Stimulated activated CD4-positive, alpha-beta T cell treated with anti-CD3 and anti-CD28 coated beads, Interleukin-4, amount 100 ng/mL, for 1 hour (primary cell): ENCODE measurements at regions not wholly inside any gene's neighbourhood (a gene's known extent, or its start where the extent isn't known, plus 50 kb on each side); places are given as distances from the start of the nearest gene placed in this dataset.
"Not testable (repeated sequence)": the region's sequence is repeated elsewhere in the genome, so short reads cannot be mapped to it uniquely, and the experiment has no call there.

Experiments
- DNase-seq: peaks from one replicate; pipeline ENCODE4 v3.0.0-alpha.2; 2020

DNA sequence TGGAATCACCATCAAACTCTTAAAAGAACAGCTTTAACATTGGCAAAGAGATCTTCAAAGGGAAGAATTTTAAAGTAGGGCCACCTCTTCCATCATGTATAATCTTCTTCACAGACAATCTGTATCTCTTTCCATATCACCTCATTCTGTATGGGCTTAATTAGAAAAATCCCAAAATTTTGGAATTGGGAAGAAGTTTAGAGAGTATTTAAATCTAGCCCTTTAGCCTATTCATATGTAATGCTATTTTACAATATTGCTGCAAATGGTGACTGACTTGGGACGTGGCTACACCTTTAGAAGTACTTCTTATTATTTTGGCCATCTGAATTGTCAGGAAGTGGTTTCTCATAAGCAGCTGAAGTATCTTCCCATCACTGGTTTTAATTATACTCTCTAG, 474.3 kb downstream of the RFPL4B start:
- no peak for DNase-seq

DNA sequence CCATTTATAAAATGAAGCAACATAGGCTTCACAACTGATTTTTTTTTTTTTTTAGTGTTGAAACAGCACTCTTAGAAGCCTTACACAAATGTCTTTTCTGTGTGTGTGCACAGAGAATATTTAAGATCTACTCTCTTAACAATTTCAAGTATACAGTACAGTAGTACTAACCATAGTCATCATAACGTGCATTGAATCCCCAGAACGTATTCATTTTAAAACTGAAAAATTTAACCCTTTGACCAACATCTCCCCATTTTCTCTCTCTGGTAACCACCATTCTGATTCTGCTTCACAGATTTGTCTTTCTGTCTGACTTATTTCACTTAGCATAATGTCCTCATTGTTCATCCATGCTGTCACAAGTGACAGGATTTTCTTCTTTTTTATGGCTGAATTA, 475.6 kb downstream of the RFPL4B start:
- DNase-seq = no peak

DNA sequence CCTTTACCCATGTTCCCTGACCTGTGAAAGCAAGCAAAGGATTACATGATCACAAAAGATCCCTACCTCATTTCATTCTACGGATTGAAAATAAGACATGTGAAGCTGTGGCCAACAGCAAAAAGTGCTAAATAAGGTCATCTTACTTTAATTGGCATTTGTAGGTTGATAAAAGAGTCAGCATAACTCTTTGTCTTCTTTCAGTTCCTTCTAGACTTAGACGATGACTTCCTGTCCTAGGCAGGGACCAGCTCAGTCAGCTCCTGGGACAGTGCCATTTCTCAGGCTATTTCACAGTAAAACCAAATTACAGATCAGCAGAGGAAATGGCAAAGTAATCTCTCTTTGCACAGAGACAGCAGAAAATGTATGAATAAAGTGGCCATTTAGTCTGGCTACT, 480.7 kb downstream of the RFPL4B start:
- no peak for DNase-seq

DNA sequence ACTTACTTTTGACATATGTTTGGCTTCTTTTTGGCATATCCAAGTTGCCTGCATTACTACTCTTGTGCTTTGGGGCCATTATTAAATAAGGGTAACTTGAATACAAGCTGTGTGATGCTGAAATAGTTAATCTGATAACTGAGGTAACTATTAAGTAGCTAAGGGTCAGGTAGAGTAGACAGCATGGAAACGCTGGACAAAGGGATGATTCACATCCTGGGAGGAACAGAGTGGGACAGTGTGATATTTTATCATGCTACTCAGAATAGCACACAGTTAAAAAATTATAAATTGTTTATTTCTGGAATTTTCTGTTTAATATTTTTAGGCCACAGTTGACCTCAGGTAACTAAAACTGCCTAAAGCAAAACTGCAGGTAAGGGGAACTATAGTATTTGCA, 483.9 kb downstream of the RFPL4B start:
- DNase-seq = no peak

DNA sequence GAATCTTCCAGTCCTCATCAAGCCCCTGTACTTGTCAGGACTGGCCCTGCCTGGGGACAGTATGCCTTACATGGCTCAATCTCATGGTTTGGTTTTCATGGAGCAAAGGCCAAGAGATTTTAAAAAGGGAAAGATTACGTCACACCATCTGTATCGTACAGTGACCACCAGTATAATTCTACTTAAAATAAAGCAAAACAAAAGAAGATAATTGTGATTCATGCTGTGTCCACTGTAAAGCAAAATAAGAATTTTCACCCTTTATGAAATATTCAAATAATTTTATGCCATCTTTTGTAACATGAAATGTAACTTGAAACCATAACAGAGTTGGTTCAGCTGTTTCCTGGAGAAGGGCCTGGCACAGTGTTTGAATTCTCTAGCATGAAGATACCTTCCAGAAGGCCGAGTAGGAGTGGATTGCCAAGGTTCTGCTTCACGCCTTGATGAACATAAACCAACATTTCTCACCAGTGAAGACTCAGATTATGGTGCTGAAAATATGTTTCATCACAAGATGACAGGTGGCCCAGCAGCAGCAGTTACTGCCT, 486.5 kb downstream of the RFPL4B start:
- no peak for DNase-seq

DNA sequence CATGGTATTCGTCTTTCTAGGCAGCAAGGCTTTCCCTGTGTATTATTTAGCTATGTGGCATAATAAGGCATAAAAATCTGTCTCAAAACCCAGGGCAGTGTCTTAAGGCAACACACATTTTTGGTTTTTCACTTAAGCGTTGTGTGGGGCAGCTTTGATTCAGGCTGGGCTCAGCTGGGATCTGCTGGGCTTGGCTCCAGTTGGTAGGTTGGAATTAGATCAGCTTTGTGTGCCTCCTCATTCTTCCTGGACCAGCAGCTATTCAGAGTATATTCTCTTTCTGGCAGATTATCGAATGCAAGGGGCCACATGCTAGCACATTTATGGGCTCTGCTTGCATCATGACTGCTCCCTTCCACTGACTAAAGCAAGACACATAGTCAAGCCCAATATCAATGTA, 487.9 kb downstream of the RFPL4B start:
- no peak for DNase-seq

DNA sequence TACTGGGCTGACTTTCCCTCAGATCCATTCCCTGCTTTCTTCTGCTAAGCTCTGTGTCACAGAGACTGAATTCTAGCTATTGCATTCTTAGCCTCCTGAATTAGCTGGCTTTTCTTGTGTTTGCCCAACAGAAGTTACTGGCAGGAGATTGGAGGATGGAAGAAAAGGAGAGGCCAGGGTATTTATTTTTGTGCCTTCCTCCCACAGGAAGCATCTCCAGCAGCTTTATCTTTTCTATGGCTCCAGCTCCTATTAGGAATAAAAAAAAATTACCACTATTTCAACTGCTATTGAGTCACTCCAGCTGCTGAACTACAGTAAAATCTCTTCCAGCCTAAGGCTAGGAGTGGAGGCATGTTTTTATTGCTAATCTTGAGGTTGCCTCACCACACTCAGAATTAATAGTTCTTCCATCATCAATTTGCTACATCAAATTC, 492.4 kb downstream of the RFPL4B start:
- no peak for DNase-seq

DNA sequence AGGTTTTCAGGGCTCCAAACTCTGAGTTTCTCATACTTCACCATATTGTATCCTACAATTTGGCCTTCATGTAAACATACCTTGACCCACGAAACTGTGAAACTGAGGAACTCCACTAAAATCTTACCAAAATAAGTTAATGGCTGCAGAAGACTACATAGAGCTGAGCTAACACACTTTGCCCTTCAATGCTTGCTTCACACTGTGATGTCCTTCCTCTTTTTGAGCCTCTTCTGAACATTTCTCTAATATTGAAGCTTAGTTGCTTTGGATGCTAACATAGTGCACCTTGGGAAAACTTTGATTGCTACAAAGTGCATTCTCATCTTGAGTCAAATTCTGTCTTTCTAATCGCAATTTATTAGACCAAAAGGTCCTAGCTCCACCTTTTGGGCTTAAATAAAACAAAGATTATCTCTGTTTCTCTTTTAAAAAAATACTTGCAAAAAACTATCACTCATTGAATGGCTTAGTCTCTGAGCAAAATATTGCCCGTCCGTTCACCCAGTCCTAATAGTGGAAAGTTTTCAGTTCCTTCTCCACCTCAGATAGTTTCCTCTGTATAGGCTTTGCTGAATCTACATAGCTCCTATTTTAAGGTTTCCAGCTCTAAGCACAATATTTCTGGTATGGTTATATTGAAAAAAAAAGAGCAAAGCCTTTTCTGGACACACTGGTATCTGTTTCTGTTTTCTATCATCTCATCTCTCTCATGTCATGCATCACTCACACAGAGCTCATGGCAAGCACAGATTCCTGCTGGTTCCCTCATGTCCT, 494.6 kb downstream of the RFPL4B start:
- DNase-seq = no peak

DNA sequence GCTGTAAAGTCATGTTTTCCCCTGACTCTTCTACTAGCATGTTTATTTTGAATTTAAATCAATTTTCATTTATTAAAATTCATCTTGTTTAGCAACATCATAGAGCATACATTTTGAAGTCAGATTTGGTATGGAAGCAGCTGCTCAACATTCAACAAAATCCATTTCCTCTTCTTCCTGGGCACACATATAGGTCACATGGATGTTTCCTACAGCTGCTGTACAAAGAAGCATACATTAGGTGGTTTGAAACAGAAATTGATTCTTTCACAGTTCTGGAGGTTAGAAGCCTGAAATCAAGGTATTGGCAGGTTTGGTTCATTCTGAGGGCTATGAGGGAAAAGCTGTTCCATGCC, 495.2 kb downstream of the RFPL4B start:
- no peak for DNase-seq

DNA sequence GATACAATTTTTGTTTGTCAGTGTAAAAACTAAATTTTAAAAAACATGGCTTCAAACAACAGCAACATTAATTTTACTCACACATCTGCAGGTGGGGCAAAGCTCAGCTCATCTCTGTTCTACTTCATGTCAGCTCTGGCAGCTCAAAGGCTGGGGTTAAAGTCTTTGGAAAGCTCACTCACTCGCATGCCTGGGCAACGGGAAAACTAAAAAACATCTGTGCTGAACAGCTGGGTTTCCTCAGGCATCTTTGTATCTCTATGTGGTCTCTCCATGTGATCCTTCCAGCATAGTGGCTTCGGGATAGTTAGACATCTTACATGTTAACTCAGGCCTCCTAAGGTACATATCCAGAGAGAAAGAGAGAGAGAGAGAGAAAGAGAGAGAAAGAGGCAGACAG, 499.6 kb downstream of the RFPL4B start:
- no peak for DNase-seq

DNA sequence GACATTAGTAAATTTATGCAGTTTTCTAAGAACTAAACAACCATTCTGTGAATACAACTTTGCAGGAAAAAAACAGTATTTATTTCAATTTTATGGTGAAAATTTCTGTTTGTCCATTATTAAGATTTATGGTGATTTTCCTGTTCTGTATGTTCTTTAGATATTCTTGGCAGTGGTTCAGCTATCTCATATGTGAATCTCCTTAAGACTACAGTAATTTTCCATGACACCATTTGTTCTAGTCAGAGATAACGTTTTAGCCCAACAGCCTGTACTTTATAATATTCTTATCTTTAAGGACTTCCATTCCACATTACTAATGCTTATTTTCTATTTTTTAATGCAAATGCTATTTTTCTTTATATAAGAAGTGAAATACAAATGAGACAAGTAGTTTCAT, 504.0 kb downstream of the RFPL4B start:
- no peak for DNase-seq

DNA sequence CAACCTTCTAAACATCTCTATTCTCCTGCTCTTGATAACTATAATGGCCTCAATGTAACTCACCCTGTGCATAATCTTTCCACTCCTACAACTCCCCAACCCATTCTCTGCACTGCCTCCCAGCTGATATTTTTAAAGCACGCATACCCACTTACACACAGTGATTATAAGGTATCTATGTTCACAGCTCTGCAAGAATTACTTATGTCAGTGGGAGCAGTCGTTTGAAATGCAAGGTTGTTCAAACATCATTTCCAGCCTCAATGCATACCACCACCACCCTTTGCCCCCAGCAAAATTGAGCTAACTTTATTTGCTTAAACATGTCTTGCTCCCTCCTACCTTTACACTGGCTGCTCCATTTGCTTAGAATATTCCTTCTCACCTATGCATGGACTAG, 506.0 kb downstream of the RFPL4B start:
- DNase-seq = no peak

DNA sequence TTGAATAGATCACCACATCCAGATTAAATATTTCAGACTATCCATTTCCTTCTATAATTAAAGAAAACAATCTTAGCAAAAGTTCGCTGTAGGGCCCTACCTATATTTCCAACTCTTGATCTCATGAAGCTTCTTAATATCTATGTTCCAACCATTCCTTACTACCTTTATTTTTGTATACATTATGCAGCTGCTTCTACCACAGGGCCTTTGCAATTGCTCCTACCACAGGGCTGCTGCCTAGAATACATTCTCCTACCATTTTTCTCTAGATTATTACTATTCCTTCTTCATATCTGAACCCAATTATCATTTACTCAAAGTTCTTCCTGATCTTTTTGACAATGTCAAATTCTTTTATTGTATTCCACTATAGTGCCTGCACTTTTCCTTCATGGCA, 516.6 kb downstream of the RFPL4B start:
- DNase-seq = no peak

DNA sequence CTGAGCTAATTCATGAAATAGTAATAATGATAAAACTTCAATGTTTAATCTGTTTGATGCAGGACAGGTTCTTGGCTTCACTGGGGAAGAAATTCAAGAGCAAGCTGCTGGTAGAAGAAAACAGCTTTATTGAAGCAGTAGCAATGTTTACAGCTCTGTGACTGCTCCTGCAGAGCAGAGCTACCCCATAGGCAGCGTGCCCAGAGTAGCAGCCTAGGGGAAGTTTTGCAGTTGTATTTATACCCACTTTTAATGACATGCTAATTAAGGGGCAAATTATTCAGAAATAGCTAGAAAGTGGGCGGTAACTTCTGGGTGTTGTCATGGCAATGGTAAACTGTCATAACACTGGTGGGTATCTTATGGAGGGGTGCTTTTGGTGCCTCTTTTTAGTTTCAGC, 518.0 kb downstream of the RFPL4B start:
- no peak for DNase-seq

DNA sequence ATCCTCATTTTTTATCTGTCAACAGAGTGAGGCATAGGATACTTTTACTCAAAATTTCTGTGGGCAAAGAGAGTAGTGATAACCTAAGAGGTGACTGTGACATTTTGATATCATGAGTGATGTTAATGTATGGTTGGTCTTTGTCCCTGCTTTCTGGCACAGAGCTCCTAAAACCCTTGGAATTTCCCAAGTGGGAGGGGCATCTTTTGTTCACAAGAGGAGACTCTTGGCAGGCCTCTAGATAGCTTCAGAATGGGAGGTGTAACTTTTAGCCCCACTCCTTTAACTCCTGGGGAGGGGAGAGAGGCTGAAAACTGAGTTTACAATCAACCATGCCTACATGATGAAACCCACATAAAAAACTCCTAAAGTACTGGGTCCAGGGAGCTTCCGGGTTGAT, 527.8 kb downstream of the RFPL4B start:
- DNase-seq = no peak

DNA sequence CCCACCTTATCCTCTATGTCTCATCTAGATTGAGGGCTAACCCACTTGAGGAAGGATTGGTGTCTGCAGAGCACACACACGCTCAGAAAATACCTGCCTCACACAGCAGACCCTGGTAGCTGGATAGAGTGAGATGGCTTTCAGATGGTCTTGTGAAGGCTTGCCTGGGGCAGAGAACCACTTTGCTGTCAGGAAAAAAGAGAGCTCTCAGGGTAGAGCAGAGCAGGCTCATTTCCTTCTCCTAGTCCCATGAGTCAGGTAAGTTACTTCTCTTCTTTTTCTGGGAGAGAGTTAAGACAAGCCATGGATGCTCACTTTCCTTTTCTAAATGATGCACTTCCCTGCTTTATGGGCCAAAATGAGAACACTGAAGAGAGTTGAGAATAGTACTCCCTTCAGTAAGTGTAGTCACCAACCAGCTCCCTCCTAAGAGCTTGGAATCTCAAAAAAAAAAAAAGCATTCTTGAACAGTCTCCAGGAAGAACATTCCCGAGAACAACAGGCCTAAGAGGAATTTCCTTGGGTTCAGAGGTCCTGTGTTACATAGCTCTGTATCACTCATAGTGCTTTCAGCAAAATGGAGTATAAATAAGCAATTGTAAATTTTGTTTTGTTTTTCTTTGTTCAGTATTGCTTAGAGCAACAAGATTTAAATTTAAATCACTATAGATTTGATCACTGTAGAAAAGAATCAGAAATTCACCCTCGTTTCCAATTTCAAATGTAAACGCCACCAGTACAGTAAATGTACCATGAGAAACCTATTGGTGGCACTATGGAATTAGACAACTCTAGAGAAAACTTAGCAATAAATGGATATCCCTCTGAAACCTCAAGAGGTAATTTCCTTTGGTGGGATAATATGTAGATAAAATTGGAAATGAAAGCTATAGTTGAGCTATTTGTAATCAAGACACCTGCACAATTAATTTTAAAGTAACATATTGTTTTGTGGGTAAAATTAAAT, 530.3 kb downstream of the RFPL4B start:
- DNase-seq = no peak

DNA sequence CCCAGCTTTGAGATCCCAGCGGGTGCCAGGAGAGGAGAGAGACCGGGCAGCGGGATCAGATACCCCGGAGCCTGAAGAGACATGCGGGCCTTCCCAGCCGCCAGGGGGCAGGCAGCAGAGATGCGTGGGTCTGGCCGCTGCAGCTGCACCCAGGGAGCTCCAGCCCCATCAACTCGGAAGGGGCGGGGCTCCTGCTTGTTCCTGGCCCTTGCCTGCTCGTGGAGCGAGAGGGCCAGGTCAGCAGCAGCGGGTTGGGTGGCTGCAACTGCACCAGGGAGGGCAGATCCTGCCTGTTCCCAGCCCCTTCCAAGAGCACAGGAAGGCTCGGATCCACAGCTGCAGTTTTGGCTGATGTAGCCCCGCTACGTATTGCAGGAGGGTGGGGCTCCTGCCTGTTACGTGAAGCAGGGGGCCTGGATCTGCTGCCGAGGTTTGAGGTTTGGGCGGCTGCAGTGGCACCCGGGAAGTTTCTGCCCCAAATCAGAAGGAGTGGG, 532.8 kb downstream of the RFPL4B start:
- DNase-seq = no peak

DNA sequence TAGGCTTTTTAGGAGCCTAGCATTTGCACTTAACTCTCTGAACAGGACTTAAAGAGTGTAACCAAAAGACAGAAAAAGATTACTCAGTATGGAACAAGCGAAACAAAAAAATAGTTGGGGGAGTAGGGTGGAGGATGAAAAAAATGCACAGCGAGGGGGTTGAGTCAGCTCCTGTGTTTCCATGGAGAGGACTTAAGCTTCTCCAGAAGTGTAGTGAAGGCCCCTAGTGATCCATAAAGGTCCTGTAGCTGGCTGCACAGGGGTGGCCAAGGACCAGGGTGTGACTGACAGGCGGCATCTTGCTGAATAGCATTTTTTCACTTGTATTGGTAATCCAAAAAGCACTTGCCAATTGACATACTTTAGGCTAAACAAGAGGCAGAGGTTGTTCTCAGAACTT, 533.9 kb downstream of the RFPL4B start:
- no peak for DNase-seq

DNA sequence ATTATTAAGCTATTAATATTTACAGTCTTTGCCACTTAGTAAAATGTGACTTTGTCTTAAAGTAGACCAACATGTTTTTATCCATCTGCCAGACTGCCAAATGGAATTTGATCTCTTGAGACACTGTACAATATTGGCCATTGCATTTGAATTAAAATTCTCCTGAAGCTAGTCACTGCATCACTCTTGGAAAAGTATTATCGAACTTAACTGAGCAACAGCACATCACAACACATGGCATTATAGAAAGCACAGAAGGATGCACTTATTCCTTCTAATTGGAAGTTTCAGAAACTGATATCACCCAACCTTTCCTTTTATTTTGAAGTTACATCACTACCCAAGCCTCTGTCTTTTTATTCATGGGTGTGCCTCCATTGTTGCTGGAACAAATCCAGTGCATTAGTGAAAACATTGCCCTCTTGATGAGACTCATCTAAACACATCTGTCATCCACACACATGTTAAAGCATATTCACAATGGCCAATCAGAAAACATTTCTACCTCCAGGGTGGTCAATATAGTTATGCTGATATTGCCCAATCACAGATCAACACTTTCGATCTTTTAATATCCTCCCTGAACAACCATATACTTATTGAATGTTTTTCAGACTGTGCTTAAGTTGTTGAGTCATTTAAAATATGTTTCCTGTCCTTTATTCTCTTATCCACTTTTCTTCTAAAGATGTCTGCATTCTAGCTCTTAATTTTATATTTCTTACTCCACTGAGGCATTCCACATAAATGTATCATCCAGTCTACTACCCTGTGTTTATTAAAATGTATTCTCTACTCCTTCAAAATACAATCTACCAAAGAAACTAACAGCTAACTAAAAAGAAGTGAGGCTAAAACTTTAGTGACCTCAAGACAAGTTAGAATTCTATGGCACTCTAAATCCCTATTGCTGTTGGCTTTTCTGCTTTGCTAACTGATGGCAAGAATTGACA, 535.0 kb downstream of the RFPL4B start:
- DNase-seq = no peak

DNA sequence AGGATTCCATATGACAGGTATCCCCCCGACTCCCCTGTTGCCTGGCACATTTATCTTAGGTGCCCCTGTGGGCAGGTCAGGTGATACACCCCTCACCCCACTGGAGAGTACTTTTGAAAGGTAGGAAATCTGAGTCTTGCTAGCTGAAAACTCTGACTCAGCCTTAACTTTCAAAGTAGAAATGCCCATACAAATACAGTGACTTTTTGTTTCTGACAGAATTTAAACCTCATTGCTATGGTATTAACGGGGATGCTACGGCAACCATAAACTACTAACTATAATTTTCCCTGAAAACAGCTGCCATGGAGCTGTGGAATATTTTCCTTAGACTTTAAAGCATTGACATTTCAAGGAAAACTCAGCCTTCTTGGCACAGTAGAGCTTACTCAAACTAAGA, 536.0 kb downstream of the RFPL4B start:
- no peak for DNase-seq

DNA sequence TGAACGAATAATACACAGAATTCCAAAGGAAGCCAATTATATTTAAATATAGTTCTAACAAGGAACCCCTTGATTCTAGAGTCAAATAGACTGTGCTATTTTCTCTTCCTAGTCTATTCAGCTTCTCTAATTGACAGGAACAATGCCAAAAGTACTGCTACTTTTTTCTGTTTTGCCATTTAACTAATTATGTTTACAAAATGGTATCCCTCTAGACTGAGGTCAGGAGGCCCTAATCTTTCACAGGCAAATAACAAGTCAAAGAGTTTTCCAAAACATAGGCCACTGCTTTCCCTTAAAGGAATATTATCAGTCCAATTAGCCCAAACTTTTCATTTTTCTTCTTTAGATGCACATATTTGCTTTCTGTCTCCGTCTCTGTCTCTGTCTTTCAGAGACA, 539.3 kb downstream of the RFPL4B start:
- DNase-seq = no peak

DNA sequence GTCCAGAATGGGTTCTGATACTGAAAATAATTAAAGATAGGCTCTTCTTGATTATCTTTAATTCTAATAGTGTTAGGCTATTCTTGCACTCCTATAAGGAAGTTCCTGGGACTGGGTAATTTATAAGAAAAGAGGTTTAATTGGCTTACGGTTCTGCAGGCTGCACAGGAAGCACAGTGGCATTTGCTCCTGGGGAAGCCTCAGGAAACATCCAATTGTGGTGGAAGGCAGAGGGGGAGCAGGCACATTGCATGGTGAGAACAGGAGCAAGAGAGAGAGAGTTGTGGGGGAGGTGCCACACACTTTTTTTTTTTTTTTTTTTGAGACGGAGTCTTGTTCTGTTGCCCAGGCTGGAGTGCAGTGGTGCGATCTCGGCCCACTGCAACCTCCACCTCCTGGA, 540.3 kb downstream of the RFPL4B start:
- not testable (repeated sequence) for DNase-seq

DNA sequence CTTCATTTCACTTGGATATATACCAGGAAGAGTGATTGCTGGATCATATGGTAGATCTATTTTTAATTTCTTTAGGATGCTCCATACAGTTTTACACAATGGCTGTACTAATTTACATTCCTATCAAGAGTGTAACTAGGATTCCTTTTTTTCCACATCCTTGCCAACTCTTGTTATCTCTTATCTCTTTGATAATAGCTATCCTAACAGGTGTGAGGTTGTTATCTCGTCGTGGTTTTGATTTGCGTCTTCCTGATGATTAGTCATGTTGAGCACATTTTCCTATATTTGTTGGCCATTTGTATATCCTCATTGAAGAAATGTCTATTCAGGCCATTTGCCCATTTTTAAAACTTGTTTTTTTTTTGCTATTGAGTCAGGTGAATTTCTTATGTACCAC, 552.4 kb downstream of the RFPL4B start:
- DNase-seq = no peak
